GM23338 (cell line): ENCODE measurements at regions not wholly inside any gene's neighbourhood (a gene's known extent, or its start where the extent isn't known, plus 50 kb on each side); places are given as distances from the start of the nearest gene placed in this dataset.

Source experiments
- ATAC-seq: fragments of 200-7000 bp; cut with Tn5 transposase; 3 replicates; pipeline ENCODE4 v1.9.1; 2020
- DNase-seq: peaks from one replicate; pipeline ENCODE4 v3.0.0-alpha.2; 2015; ENCODE audit warnings: low spot score
- H2AFZ ChIP-seq: fragments of 200-600 bp; sonication (generic); 2 replicates; pipeline ENCODE4 v1.8.0; 2016; ENCODE audit warnings: antibody characterized with exemption, mild to moderate bottlenecking, moderate library complexity
- H3F3A ChIP-seq: fragments of 200-600 bp; sonication (generic); replicated peaks from 2 replicates; pipeline ENCODE4 v1.8.0; 2017; ENCODE audit warnings: antibody characterized with exemption, mixed run types, low read depth
- H3K27ac ChIP-seq: fragments of 200-600 bp; sonication (generic); 2 replicates; pipeline ENCODE4 v1.6.1; 2016; ENCODE audit warnings: low read depth
- H3K27me3 ChIP-seq: fragments of 200-600 bp; sonication (generic); 2 replicates; pipeline ENCODE4 v1.8.0; 2016; ENCODE audit warnings: mild to moderate bottlenecking, mixed run types, moderate library complexity; ENCODE audit not compliant: insufficient read depth
- H3K36me3 ChIP-seq: fragments of 200-600 bp; sonication (generic); 2 replicates; pipeline ENCODE4 v1.8.0; 2016; ENCODE audit warnings: mild to moderate bottlenecking; ENCODE audit not compliant: insufficient read depth
- H3K4me1 ChIP-seq: fragments of 200-600 bp; sonication (generic); 2 replicates; pipeline ENCODE4 v1.8.0; 2016; ENCODE audit warnings: mild to moderate bottlenecking, moderate library complexity; ENCODE audit not compliant: insufficient read depth
- H3K4me2 ChIP-seq: fragments of 200-600 bp; sonication (generic); 2 replicates; pipeline ENCODE4 v1.7.1; 2017; ENCODE audit warnings: mixed run types
- H3K4me3 ChIP-seq: fragments of 200-600 bp; sonication (generic); 2 replicates; pipeline ENCODE4 v1.6.1; 2016; ENCODE audit warnings: mixed run types
- H3K79me2 ChIP-seq: fragments of 200-600 bp; sonication (generic); replicated peaks from 2 replicates; pipeline ENCODE4 v1.8.0; 2017; ENCODE audit warnings: mild to moderate bottlenecking; ENCODE audit not compliant: insufficient read depth
- H3K9me2 ChIP-seq: fragments of 200-600 bp; sonication (generic); 2 replicates; pipeline ENCODE4 v1.8.0; 2017; ENCODE audit not compliant: insufficient read depth
- H4K20me1 ChIP-seq: fragments of 200-600 bp; sonication (generic); replicated peaks from 2 replicates; pipeline ENCODE4 v1.8.0; 2017; ENCODE audit warnings: mild to moderate bottlenecking; ENCODE audit not compliant: insufficient read depth
- H3K27ac Mint-ChIP-seq: 2 replicates; pipeline ENCODE4 v1.8.0; 2020; ENCODE audit warnings: inconsistent platforms, mild to moderate bottlenecking, moderate library complexity, mixed read lengths
- H3K27me3 Mint-ChIP-seq: 3 replicates; pipeline ENCODE4 v1.8.0; 2022; ENCODE audit warnings: low read depth, mild to moderate bottlenecking, moderate library complexity, mixed read lengths, inconsistent platforms; ENCODE audit not compliant: insufficient read depth, poor library complexity
- H3K36me3 Mint-ChIP-seq: 3 replicates; pipeline ENCODE4 v1.8.0; 2021; ENCODE audit warnings: low read depth, mild to moderate bottlenecking, inconsistent platforms, moderate library complexity, mixed read lengths
- H3K4me1 Mint-ChIP-seq: 3 replicates; pipeline ENCODE4 v1.8.0; 2020; ENCODE audit warnings: mild to moderate bottlenecking, inconsistent platforms, mixed read lengths
- H3K4me3 Mint-ChIP-seq: 3 replicates; pipeline ENCODE4 v1.8.0; 2021; ENCODE audit warnings: moderate library complexity, mild to moderate bottlenecking, inconsistent platforms, mixed read lengths
- H3K9me3 Mint-ChIP-seq: 3 replicates; pipeline ENCODE4 v1.8.0; 2020; ENCODE audit warnings: moderate library complexity, mild to moderate bottlenecking, inconsistent platforms, mixed read lengths
- CREB1 ChIP-seq: fragments of 250-450 bp; sonication (Bioruptor Pico); IDR thresholded peaks from 2 replicates; pipeline ENCODE4 v1.5.0; 2020; ENCODE audit warnings: low read depth, mild to moderate bottlenecking, moderate library complexity
- EZH2 ChIP-seq: fragments of 200-600 bp; sonication (generic); IDR thresholded peaks from one replicate; pipeline ENCODE4 v1.8.0; 2017; ENCODE audit warnings: antibody characterized with exemption, mild to moderate bottlenecking, low read depth; ENCODE audit not compliant: unreplicated experiment
- JUNB ChIP-seq: IDR thresholded peaks from one replicate; pipeline ENCODE4 v1.6.1; 2016; ENCODE audit warnings: antibody characterized with exemption; ENCODE audit not compliant: unreplicated experiment
- NANOG ChIP-seq: IDR thresholded peaks from 2 replicates; pipeline ENCODE4 v1.6.1; 2016; ENCODE audit warnings: antibody characterized with exemption, borderline replicate concordance
- POLR2AphosphoS5 ChIP-seq: IDR thresholded peaks from 2 replicates; pipeline ENCODE4 v1.6.1; 2016; ENCODE audit warnings: antibody characterized with exemption, low read depth
- STAT1 ChIP-seq: IDR thresholded peaks from one replicate; pipeline ENCODE4 v1.6.1; 2016; ENCODE audit warnings: antibody characterized with exemption; ENCODE audit not compliant: unreplicated experiment
- ZNF114 ChIP-seq: fragments of 250-450 bp; sonication (Bioruptor Pico); IDR thresholded peaks from 2 replicates; pipeline ENCODE4 v1.5.0; 2020; ENCODE audit warnings: mild to moderate bottlenecking, moderate library complexity
- ZNF331 ChIP-seq: fragments of 250-450 bp; sonication (Bioruptor Pico); IDR thresholded peaks from 2 replicates; pipeline ENCODE4 v1.5.0; 2020; ENCODE audit warnings: low read depth, mild to moderate bottlenecking, moderate library complexity
- ZNF462 ChIP-seq: fragments of 250-450 bp; sonication (Bioruptor Pico); IDR thresholded peaks from 2 replicates; pipeline ENCODE4 v1.5.0; 2020; ENCODE audit warnings: mild to moderate bottlenecking, moderate library complexity
- TF ChIP-seq, protein P1 (sequence below): IDR thresholded peaks from one replicate; pipeline ENCODE4 v1.6.1; 2018; ENCODE audit warnings: antibody characterized with exemption; ENCODE audit not compliant: unreplicated experiment
- TF ChIP-seq, protein P2 (sequence below): IDR thresholded peaks from 2 replicates; pipeline ENCODE4 v1.6.1; 2016; ENCODE audit warnings: antibody characterized with exemption
- TF ChIP-seq, protein P3 (sequence below), 2 experiments: fragments of 200-600 bp in 1 of 2; sonication (generic) in 1 of 2; conservative IDR thresholded peaks; 2 replicates each; pipeline versions ENCODE4 v1.5.1 to v1.6.1; 2016 to 2017; ENCODE audit warnings: antibody characterized with exemption in 2 of 2, low read depth in 2 of 2, mild to moderate bottlenecking in 2 of 2, moderate library complexity in 1 of 2

DNA sequence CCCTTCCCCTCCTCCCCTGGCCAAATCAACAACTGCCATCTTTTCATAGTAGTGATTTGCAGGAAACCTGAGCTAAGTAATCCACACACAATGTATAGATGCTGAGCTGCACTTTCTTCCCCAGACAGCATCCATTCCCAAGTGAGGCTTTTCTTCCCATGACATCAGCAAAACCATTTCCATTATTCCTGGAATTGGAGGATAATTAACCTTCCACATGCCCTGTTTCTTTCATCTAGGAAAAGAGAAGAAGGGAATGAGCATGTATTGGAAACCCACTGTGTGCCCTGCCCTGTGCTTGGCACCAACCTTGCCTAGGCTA, 268.0 kb downstream of the ZSWIM6 start:
- Mint-ChIP-seq H3K4me3 (no peak overlapping the region), H3K27me3 (peaks cover 3% of the 10 kb centered on the region), H3K9me3 (peaks cover 5% of the 10 kb centered on the region; the same call in 2 of the 3 replicates), H3K4me1 (peaks cover 18% of the 10 kb centered on the region), H3K36me3 (no peaks in the 10 kb centered on the region), H3K27ac (no peak overlapping the region)
- no peak overlapping the region for H3K4me2 ChIP-seq
- no peaks in the 10 kb centered on the region for H3K27me3 ChIP-seq
- H3K9me2 ChIP-seq = no peaks in the 10 kb centered on the region
- H3K4me3 ChIP-seq = no peak overlapping the region
- H3K36me3 ChIP-seq = no peaks in the 10 kb centered on the region
- DNase-seq (no peak), ATAC-seq (no peak)
- H2AFZ ChIP-seq = peak overlapping the region; percentile 78; the same call in 1 of the 2 replicates
- no peaks in the 10 kb centered on the region for H3F3A ChIP-seq
- no peaks in the 10 kb centered on the region for H3K4me1 ChIP-seq
- TF ChIP-seq ZNF462 (CRISPR knock-in tag) (no peak), STAT1 (no peak), JUNB (no peak), EZH2 (no peak), ZNF331 (CRISPR knock-in tag) (no peak), ZNF114 (CRISPR knock-in tag) (no peak), NANOG (no peak), POLR2AphosphoS5 (no peak), CREB1 (CRISPR knock-in tag) (no peak)
- TF ChIP-seq, protein P1, sequence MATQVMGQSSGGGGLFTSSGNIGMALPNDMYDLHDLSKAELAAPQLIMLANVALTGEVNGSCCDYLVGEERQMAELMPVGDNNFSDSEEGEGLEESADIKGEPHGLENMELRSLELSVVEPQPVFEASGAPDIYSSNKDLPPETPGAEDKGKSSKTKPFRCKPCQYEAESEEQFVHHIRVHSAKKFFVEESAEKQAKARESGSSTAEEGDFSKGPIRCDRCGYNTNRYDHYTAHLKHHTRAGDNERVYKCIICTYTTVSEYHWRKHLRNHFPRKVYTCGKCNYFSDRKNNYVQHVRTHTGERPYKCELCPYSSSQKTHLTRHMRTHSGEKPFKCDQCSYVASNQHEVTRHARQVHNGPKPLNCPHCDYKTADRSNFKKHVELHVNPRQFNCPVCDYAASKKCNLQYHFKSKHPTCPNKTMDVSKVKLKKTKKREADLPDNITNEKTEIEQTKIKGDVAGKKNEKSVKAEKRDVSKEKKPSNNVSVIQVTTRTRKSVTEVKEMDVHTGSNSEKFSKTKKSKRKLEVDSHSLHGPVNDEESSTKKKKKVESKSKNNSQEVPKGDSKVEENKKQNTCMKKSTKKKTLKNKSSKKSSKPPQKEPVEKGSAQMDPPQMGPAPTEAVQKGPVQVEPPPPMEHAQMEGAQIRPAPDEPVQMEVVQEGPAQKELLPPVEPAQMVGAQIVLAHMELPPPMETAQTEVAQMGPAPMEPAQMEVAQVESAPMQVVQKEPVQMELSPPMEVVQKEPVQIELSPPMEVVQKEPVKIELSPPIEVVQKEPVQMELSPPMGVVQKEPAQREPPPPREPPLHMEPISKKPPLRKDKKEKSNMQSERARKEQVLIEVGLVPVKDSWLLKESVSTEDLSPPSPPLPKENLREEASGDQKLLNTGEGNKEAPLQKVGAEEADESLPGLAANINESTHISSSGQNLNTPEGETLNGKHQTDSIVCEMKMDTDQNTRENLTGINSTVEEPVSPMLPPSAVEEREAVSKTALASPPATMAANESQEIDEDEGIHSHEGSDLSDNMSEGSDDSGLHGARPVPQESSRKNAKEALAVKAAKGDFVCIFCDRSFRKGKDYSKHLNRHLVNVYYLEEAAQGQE = no peak
- TF ChIP-seq, protein P2, sequence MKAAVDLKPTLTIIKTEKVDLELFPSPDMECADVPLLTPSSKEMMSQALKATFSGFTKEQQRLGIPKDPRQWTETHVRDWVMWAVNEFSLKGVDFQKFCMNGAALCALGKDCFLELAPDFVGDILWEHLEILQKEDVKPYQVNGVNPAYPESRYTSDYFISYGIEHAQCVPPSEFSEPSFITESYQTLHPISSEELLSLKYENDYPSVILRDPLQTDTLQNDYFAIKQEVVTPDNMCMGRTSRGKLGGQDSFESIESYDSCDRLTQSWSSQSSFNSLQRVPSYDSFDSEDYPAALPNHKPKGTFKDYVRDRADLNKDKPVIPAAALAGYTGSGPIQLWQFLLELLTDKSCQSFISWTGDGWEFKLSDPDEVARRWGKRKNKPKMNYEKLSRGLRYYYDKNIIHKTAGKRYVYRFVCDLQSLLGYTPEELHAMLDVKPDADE = no peak
- TF ChIP-seq, protein P3, sequence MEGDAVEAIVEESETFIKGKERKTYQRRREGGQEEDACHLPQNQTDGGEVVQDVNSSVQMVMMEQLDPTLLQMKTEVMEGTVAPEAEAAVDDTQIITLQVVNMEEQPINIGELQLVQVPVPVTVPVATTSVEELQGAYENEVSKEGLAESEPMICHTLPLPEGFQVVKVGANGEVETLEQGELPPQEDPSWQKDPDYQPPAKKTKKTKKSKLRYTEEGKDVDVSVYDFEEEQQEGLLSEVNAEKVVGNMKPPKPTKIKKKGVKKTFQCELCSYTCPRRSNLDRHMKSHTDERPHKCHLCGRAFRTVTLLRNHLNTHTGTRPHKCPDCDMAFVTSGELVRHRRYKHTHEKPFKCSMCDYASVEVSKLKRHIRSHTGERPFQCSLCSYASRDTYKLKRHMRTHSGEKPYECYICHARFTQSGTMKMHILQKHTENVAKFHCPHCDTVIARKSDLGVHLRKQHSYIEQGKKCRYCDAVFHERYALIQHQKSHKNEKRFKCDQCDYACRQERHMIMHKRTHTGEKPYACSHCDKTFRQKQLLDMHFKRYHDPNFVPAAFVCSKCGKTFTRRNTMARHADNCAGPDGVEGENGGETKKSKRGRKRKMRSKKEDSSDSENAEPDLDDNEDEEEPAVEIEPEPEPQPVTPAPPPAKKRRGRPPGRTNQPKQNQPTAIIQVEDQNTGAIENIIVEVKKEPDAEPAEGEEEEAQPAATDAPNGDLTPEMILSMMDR (conservative IDR thresholded peaks at IDR 0.05; ENCODE audit: low read depth in 2 of 2) = no peak
- H3K79me2 ChIP-seq = no peaks in the 10 kb centered on the region
- no peaks in the 10 kb centered on the region for H4K20me1 ChIP-seq
- H3K27ac ChIP-seq = no peak overlapping the region
